NCI-H1694 treated with DMSO at 0.1 percent for 48 hours (cell line): ENCODE measurements at regions not wholly inside any gene's neighbourhood (a gene's known extent, or its start where the extent isn't known, plus 50 kb on each side); places are given as distances from the start of the nearest gene placed in this dataset.
A peak's percentile ranks its signal among the peaks of the same experiment; 100 is the strongest.

Source experiments
- DNase-seq: peaks from one replicate; lab custom pipeline; 2025; lab: John Stamatoyannopoulos, UW

- no peak for DNase-seq
These were observed 156.0 kb downstream of the KATNAL1 start for GRCh38 chr13:30151388-30151787.

GRCh38 chr13:30149248-30149647, 158.1 kb downstream of the KATNAL1 start:
- DNase-seq: no peak

GRCh38 chr13:30148786-30149185, 158.6 kb downstream of the KATNAL1 start:
- DNase-seq: no peak

- DNase-seq: no peak
These were observed 159.1 kb downstream of the KATNAL1 start for GRCh38 chr13:30148171-30148754.

- no peak for DNase-seq
These were observed 159.9 kb downstream of the KATNAL1 start for GRCh38 chr13:30147421-30147820.

- no peak for DNase-seq
These were observed 160.3 kb downstream of the KATNAL1 start for GRCh38 chr13:30147015-30147414.

- no peak for DNase-seq
These were observed 161.5 kb downstream of the KATNAL1 start for GRCh38 chr13:30145709-30146367.

- DNase-seq: no peak
These were observed 163.5 kb downstream of the KATNAL1 start for GRCh38 chr13:30143666-30144400.

GRCh38 chr13:30142486-30143211, 164.7 kb downstream of the KATNAL1 start:
- DNase-seq: no peak

- DNase-seq: no peak
These were observed 165.4 kb downstream of the KATNAL1 start for GRCh38 chr13:30141775-30142485.

- DNase-seq: no peak
These were observed 166.4 kb downstream of the KATNAL1 start for GRCh38 chr13:30140973-30141372.

- no peak for DNase-seq
These were observed 168.8 kb downstream of the KATNAL1 start for GRCh38 chr13:30138511-30138910.

GRCh38 chr13:30135868-30136267, 171.5 kb downstream of the KATNAL1 start:
- no peak for DNase-seq

GRCh38 chr13:30135351-30135750, 172.0 kb downstream of the KATNAL1 start:
- DNase-seq: no peak

- DNase-seq: no peak
These were observed 172.8 kb downstream of the KATNAL1 start for GRCh38 chr13:30134578-30134977.

GRCh38 chr13:30133996-30134395, 173.4 kb downstream of the KATNAL1 start:
- DNase-seq: no peak

- no peak for DNase-seq
These were observed 173.8 kb downstream of the KATNAL1 start for GRCh38 chr13:30133554-30133912.

- peak; percentile 67 for DNase-seq
These were observed 174.5 kb downstream of the KATNAL1 start for GRCh38 chr13:30132623-30133553.

- peak; percentile 16 for DNase-seq
These were observed 177.9 kb downstream of the KATNAL1 start for GRCh38 chr13:30129411-30129810.

- no peak for DNase-seq
These were observed 178.8 kb downstream of the KATNAL1 start for GRCh38 chr13:30128591-30128990.

- DNase-seq: no peak
These were observed 179.3 kb downstream of the KATNAL1 start for GRCh38 chr13:30128095-30128494.
